ENCODE measurements at regions not wholly inside any gene's neighbourhood (a gene's known extent, or its start where the extent isn't known, plus 50 kb on each side); places are given as distances from the start of the nearest gene placed in this dataset.
A peak's percentile ranks its signal among the peaks of the same experiment; 100 is the strongest.
"Not testable (repeated sequence)": the region's sequence is repeated elsewhere in the genome, so short reads cannot be mapped to it uniquely, and the experiment has no call there.

- DNase-seq (ENCODE audit: low read depth, low spot score): not testable (repeated sequence)
Measured at GRCh38 chr10:78681986-78682385, 386.8 kb upstream of the ZMIZ1 start.

- DNase-seq (ENCODE audit: low read depth, low spot score): no peak
Measured at GRCh38 chr10:78684947-78685346, 383.8 kb upstream of the ZMIZ1 start.

- peak; percentile 36 for DNase-seq (ENCODE audit: low read depth, low spot score)
Measured at GRCh38 chr10:78685466-78686103, 383.2 kb upstream of the ZMIZ1 start.

GRCh38 chr10:78686444-78687060 lies 382.2 kb upstream of the ZMIZ1 start:
- DNase-seq (ENCODE audit: low read depth, low spot score): no peak

GRCh38 chr10:78687626-78688025 lies 381.1 kb upstream of the ZMIZ1 start:
- DNase-seq (ENCODE audit: low read depth, low spot score): no peak

- peak; percentile 56 for DNase-seq (ENCODE audit: low read depth, low spot score)
Measured at GRCh38 chr10:78688230-78688900, 380.4 kb upstream of the ZMIZ1 start.

GRCh38 chr10:78688901-78689583 lies 379.7 kb upstream of the ZMIZ1 start:
- peak; percentile 70 for DNase-seq (ENCODE audit: low read depth, low spot score)

- DNase-seq (ENCODE audit: low read depth, low spot score): no peak
Measured at GRCh38 chr10:78689584-78689935, 379.2 kb upstream of the ZMIZ1 start.

GRCh38 chr10:78690354-78691111 lies 378.2 kb upstream of the ZMIZ1 start:
- DNase-seq (ENCODE audit: low read depth, low spot score): no peak

GRCh38 chr10:78691301-78692030 lies 377.3 kb upstream of the ZMIZ1 start:
- no peak for DNase-seq (ENCODE audit: low read depth, low spot score)

GRCh38 chr10:78692071-78692470 lies 376.7 kb upstream of the ZMIZ1 start:
- no peak for DNase-seq (ENCODE audit: low read depth, low spot score)

GRCh38 chr10:78695846-78696245 lies 372.9 kb upstream of the ZMIZ1 start:
- DNase-seq (ENCODE audit: low read depth, low spot score): no peak

- DNase-seq (ENCODE audit: low read depth, low spot score): no peak
Measured at GRCh38 chr10:78696791-78697395, 371.9 kb upstream of the ZMIZ1 start.

- DNase-seq (ENCODE audit: low read depth, low spot score): no peak
Measured at GRCh38 chr10:78699971-78700370, 368.8 kb upstream of the ZMIZ1 start.

- DNase-seq (ENCODE audit: low read depth, low spot score): no peak
Measured at GRCh38 chr10:78700413-78700812, 368.4 kb upstream of the ZMIZ1 start.

GRCh38 chr10:78700816-78701520 lies 367.8 kb upstream of the ZMIZ1 start:
- DNase-seq (ENCODE audit: low read depth, low spot score): no peak

- DNase-seq (ENCODE audit: low read depth, low spot score): no peak
Measured at GRCh38 chr10:78702186-78702585, 366.6 kb upstream of the ZMIZ1 start.

GRCh38 chr10:78702876-78703275 lies 365.9 kb upstream of the ZMIZ1 start:
- no peak for DNase-seq (ENCODE audit: low read depth, low spot score)

GRCh38 chr10:78703593-78703992 lies 365.2 kb upstream of the ZMIZ1 start:
- DNase-seq (ENCODE audit: low read depth, low spot score): no peak

GRCh38 chr10:78706256-78706655 lies 362.5 kb upstream of the ZMIZ1 start:
- DNase-seq (ENCODE audit: low read depth, low spot score): peak; percentile 45

Measured in astrocyte of the hippocampus (primary cell).